IMR-90 (cell line): ENCODE measurements at regions not wholly inside any gene's neighbourhood (a gene's known extent, or its start where the extent isn't known, plus 50 kb on each side); places are given as distances from the start of the nearest gene placed in this dataset.

Experiments
- ATAC-seq: fragments of 200-7000 bp; cut with Tn5 transposase; 2 replicates; pipeline ENCODE4 v1.9.1; 2020; ENCODE audit warnings: low read depth, mild to moderate bottlenecking, moderate library complexity
- BruUV-seq: library from RNA; stranded (reverse); fragments of 400-500 nt; replicated peaks from 2 replicates; lab custom pipeline; 2021; lab: Mats Ljungman, UMichigan
- CTCF ChIA-PET: fragments of 300-600 bp; formaldehyde crosslinking; extraction: SDS; loops from one replicate; lab custom pipeline; 2021; ENCODE audit warnings: antibody characterized with exemption; lab: Yijun Ruan, JAX
- POLR2A ChIA-PET: fragments of 300-600 bp; sonication (Branson Sonifier 250); formaldehyde crosslinking; loops from one replicate; lab custom pipeline; 2022; ENCODE audit warnings: antibody characterized with exemption; ENCODE audit not compliant: unreplicated experiment; lab: Charles Lee
- DNase-seq: peaks from one replicate; pipeline ENCODE4 v3.0.0; 2013
- H2AFZ ChIP-seq: replicated peaks from 2 replicates; pipeline ENCODE3; 2013; ENCODE audit warnings: low read length, mild to moderate bottlenecking; ENCODE audit not compliant: poor library complexity
- H2AK5ac ChIP-seq: 2 replicates; pipeline ENCODE4 v1.6.1; 2013; ENCODE audit warnings: low read depth, low read length, inconsistent platforms
- H2AK9ac ChIP-seq: replicated peaks from 2 replicates; pipeline ENCODE3; 2013; ENCODE audit warnings: mild to moderate bottlenecking, low read depth, low read length, moderate library complexity; ENCODE audit not compliant: poor library complexity
- H2BK120ac ChIP-seq: 2 replicates; pipeline ENCODE4 v1.6.1; 2013; ENCODE audit warnings: low read depth, low read length, inconsistent platforms
- H2BK15ac ChIP-seq: 3 replicates; pipeline ENCODE4 v1.6.1; 2013; ENCODE audit warnings: low read depth, low read length, inconsistent platforms
- H2BK20ac ChIP-seq: 2 replicates; pipeline ENCODE4 v1.6.1; 2013; ENCODE audit warnings: low read depth, mild to moderate bottlenecking, inconsistent platforms, low read length, moderate library complexity
- H2BK5ac ChIP-seq: 2 replicates; pipeline ENCODE4 v1.6.1; 2013; ENCODE audit warnings: mild to moderate bottlenecking, low read depth, low read length, inconsistent platforms; ENCODE audit not compliant: poor library complexity, severe bottlenecking
- H3K14ac ChIP-seq: replicated peaks from 2 replicates; pipeline ENCODE4 v1.6.1; 2013; ENCODE audit warnings: low read depth, low read length, inconsistent platforms
- H3K18ac ChIP-seq: 2 replicates; pipeline ENCODE4 v1.6.1; 2013; ENCODE audit warnings: low read depth, low read length, control low read depth
- H3K23ac ChIP-seq: 2 replicates; pipeline ENCODE4 v1.6.1; 2013; ENCODE audit warnings: low read depth, low read length, inconsistent platforms
- H3K27ac ChIP-seq: 2 replicates; pipeline ENCODE4 v1.5.1; 2013; ENCODE audit warnings: mild to moderate bottlenecking, control low read depth, low read length; ENCODE audit not compliant: insufficient read depth
- H3K27me3 ChIP-seq: 2 replicates; pipeline ENCODE4 v1.6.1; 2013; ENCODE audit warnings: low read length; ENCODE audit not compliant: control insufficient read depth, insufficient read depth
- H3K36me3 ChIP-seq: 2 replicates; pipeline ENCODE4 v1.6.1; 2013; ENCODE audit warnings: low read length, mixed read lengths; ENCODE audit not compliant: control insufficient read depth, insufficient read depth
- H3K4ac ChIP-seq: 2 replicates; pipeline ENCODE4 v1.6.1; 2013; ENCODE audit warnings: low read depth, low read length, inconsistent platforms
- H3K4me1 ChIP-seq: 2 replicates; pipeline ENCODE4 v1.6.1; 2013; ENCODE audit warnings: low read length, mixed read lengths; ENCODE audit not compliant: control insufficient read depth, insufficient read depth
- H3K4me2 ChIP-seq: 2 replicates; pipeline ENCODE4 v1.6.1; 2013; ENCODE audit warnings: low read depth, mild to moderate bottlenecking, control low read depth, low read length, moderate library complexity
- H3K4me3 ChIP-seq: 2 replicates; pipeline ENCODE4 v1.5.1; 2013; ENCODE audit warnings: low read depth, mild to moderate bottlenecking, control low read depth, low read length, moderate library complexity; ENCODE audit not compliant: insufficient read depth
- H3K56ac ChIP-seq: 2 replicates; pipeline ENCODE4 v1.6.1; 2013; ENCODE audit warnings: low read length, inconsistent platforms; ENCODE audit not compliant: insufficient read depth; ENCODE audit errors: extremely low read depth
- H3K79me1 ChIP-seq, 2 experiments: 2 replicates each; pipeline ENCODE4 v1.6.1; 2013; ENCODE audit warnings: low read length in 2 of 2, inconsistent platforms in 1 of 2, low read depth in 1 of 2
- H3K9ac ChIP-seq: 2 replicates; pipeline ENCODE4 v1.6.1; 2013; ENCODE audit warnings: low read depth, low read length, control low read depth
- H3K9me1 ChIP-seq: 2 replicates; pipeline ENCODE4 v1.6.1; 2013; ENCODE audit warnings: low read length, inconsistent platforms; ENCODE audit not compliant: insufficient read depth
- H3K9me3 ChIP-seq: 2 replicates; pipeline ENCODE4 v1.6.1; 2013; ENCODE audit warnings: low read length; ENCODE audit not compliant: control insufficient read depth, insufficient read depth
- H4K20me1 ChIP-seq: 2 replicates; pipeline ENCODE4 v1.6.1; 2013; ENCODE audit warnings: low read length, inconsistent platforms; ENCODE audit not compliant: insufficient read depth
- H4K5ac ChIP-seq: 2 replicates; pipeline ENCODE4 v1.6.1; 2013; ENCODE audit warnings: mild to moderate bottlenecking, low read depth, low read length, control low read depth
- H4K8ac ChIP-seq, 2 experiments: 2 replicates each; pipeline ENCODE4 v1.6.1; 2013; ENCODE audit warnings: low read depth in 2 of 2, low read length in 2 of 2, control low read depth in 1 of 2, inconsistent platforms in 1 of 2
- H4K91ac ChIP-seq: 2 replicates; pipeline ENCODE4 v1.6.1; 2013; ENCODE audit warnings: low read depth, low read length, inconsistent platforms; ENCODE audit not compliant: insufficient read depth
- BHLHE40 ChIP-seq: fragments of 150-350 bp; IDR thresholded peaks from 2 replicates; pipeline ENCODE4 v1.6.1; 2016; ENCODE audit warnings: mild to moderate bottlenecking, low read depth, low read length
- CEBPB ChIP-seq: IDR thresholded peaks from 2 replicates; pipeline ENCODE4 v1.6.1; 2012; ENCODE audit warnings: low read depth, low read length, improper control_type of control experiment
- CHD1 ChIP-seq: IDR thresholded peaks from 2 replicates; pipeline ENCODE4 v1.6.1; 2012; ENCODE audit warnings: low read depth, low read length, improper control_type of control experiment
- MAFK ChIP-seq: IDR thresholded peaks from 2 replicates; pipeline ENCODE4 v1.6.1; 2012; ENCODE audit warnings: low read depth, low read length, improper control_type of control experiment
- MAZ ChIP-seq: IDR thresholded peaks from 2 replicates; pipeline ENCODE4 v1.6.1; 2012; ENCODE audit warnings: low read depth, mild to moderate bottlenecking, low read length, improper control_type of control experiment, moderate library complexity, borderline replicate concordance
- MXI1 ChIP-seq: IDR thresholded peaks from 2 replicates; pipeline ENCODE4 v1.6.1; 2012; ENCODE audit warnings: low read depth, mild to moderate bottlenecking, low read length, moderate library complexity, borderline replicate concordance
- NFE2L2 ChIP-seq: fragments of 150-350 bp; IDR thresholded peaks from 2 replicates; pipeline ENCODE4 v1.6.1; 2016; ENCODE audit warnings: low read depth, mild to moderate bottlenecking, low read length
- POLR2A ChIP-seq: IDR thresholded peaks from 2 replicates; pipeline ENCODE4 v1.6.1; 2012; ENCODE audit warnings: mild to moderate bottlenecking, low read depth, low read length
- RAD21 ChIP-seq: IDR thresholded peaks from 2 replicates; pipeline ENCODE4 v1.6.1; 2012; ENCODE audit warnings: low read length, improper control_type of control experiment
- RCOR1 ChIP-seq: IDR thresholded peaks from 2 replicates; pipeline ENCODE4 v1.6.1; 2012; ENCODE audit warnings: mild to moderate bottlenecking, low read length, improper control_type of control experiment; ENCODE audit not compliant: insufficient replicate concordance
- SMC3 ChIP-seq: fragments of 150-350 bp; IDR thresholded peaks from 2 replicates; pipeline ENCODE4 v1.6.1; 2016; ENCODE audit warnings: low read depth, mild to moderate bottlenecking, antibody characterized with exemption, low read length, moderate library complexity
- WGBS, 2 experiments: methylation state at CpG; one replicate each; pipeline versions ENCODE4 v1.1.5 to v1.1.7; 2013; ENCODE audit warnings: missing lambda C conversion rate in 2 of 2; ENCODE audit not compliant: insufficient read length in 1 of 2; ENCODE audit errors: extremely low coverage in 2 of 2; 5-methylcytosine and 5-hydroxymethylcytosine counted together
- dilution Hi-C: fragments of 300-500 bp; cut with HindIII; formaldehyde crosslinking; loops from one replicate; pipeline ENCODE4 v1.14.3; 2018; ENCODE audit warnings: low sequenced_read_pairs; ENCODE audit not compliant: unreplicated experiment
- in situ Hi-C: fragments of 300-500 bp; cut with MboI; formaldehyde crosslinking; loops from 3 replicates; pipeline ENCODE4 v1.14.3; 2019; ENCODE audit warnings: low sequenced_read_pairs, inconsistent platforms, mixed read lengths
- intact Hi-C: fragments of 100-400 bp; cut with micrococcal nuclease; formaldehyde crosslinking; loops from 2 replicates; pipeline ENCODE4 v1.10.0; 2022
- TF ChIP-seq, protein P1 (sequence below): conservative IDR thresholded peaks from 2 replicates; pipeline ENCODE4 v1.5.1; 2012; ENCODE audit warnings: mild to moderate bottlenecking, low read depth, low read length, improper control_type of control experiment
- TF ChIP-seq, protein P2 (sequence below): fragments of 150-350 bp; IDR thresholded peaks from 2 replicates; pipeline ENCODE4 v1.6.1; 2017; ENCODE audit warnings: mild to moderate bottlenecking, antibody characterized with exemption, low read length, low read depth

DNA sequence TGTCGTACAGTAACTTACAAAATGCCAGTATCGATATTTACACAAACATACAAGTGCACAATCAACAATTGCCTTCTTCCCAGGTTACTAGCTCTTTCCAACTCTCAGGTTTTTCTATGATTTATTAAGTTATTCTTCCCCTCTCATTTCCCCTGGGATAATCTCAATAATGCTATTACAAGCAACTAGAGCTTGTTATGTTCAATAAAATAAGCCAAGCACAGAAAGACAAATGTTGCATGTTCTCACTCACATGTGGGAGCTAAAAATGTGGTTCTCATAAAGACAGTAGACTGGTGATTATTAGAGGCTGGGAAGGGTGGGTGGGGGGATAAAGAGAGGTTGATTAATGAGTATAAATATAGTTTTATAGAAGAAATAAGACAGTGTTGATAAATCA, 577.1 kb downstream of the HACE1 start:
- no TSS peak for BruUV-seq
- no peak overlapping the region for H2AK9ac ChIP-seq
- POLR2A ChIA-PET: no interaction called here

More for the DNA sequence above, 577.1 kb downstream of the HACE1 start:
- Histone ChIP-seq H3K79me1 (no peaks in the 10 kb centered on the region), H3K27me3 (no peaks in the 10 kb centered on the region), H2BK20ac (no peak overlapping the region), H4K5ac (no peak overlapping the region), H3K27ac (no peak overlapping the region), H3K4ac (no peak overlapping the region), H4K20me1 (no peaks in the 10 kb centered on the region), H2BK5ac (no peak overlapping the region), H2AFZ (no peak overlapping the region), H3K36me3 (no peaks in the 10 kb centered on the region), H3K56ac (no peak overlapping the region), H3K14ac (no peak overlapping the region), H3K4me1 (no peaks in the 10 kb centered on the region), H4K8ac (no peak overlapping the region), H3K9me1 (no peaks in the 10 kb centered on the region), H2BK15ac (no peak overlapping the region), H2BK120ac (no peak overlapping the region), H2AK5ac (no peak overlapping the region), H3K4me3 (no peak overlapping the region), H3K23ac (no peak overlapping the region), H3K4me2 (no peak overlapping the region), H3K9me3 (peaks cover 7% of the 10 kb centered on the region; the same call in 1 of the 2 replicates), H4K91ac (no peak overlapping the region), H3K18ac (no peak overlapping the region), H3K9ac (no peak overlapping the region)
- no peak for TF ChIP-seq BHLHE40
- no peak for TF ChIP-seq MAZ
- TF ChIP-seq, protein P1, sequence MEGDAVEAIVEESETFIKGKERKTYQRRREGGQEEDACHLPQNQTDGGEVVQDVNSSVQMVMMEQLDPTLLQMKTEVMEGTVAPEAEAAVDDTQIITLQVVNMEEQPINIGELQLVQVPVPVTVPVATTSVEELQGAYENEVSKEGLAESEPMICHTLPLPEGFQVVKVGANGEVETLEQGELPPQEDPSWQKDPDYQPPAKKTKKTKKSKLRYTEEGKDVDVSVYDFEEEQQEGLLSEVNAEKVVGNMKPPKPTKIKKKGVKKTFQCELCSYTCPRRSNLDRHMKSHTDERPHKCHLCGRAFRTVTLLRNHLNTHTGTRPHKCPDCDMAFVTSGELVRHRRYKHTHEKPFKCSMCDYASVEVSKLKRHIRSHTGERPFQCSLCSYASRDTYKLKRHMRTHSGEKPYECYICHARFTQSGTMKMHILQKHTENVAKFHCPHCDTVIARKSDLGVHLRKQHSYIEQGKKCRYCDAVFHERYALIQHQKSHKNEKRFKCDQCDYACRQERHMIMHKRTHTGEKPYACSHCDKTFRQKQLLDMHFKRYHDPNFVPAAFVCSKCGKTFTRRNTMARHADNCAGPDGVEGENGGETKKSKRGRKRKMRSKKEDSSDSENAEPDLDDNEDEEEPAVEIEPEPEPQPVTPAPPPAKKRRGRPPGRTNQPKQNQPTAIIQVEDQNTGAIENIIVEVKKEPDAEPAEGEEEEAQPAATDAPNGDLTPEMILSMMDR: no peak
- no peak for TF ChIP-seq CEBPB
- no peak for TF ChIP-seq MAFK
- TF ChIP-seq SMC3: no peak
- TF ChIP-seq, protein P2, sequence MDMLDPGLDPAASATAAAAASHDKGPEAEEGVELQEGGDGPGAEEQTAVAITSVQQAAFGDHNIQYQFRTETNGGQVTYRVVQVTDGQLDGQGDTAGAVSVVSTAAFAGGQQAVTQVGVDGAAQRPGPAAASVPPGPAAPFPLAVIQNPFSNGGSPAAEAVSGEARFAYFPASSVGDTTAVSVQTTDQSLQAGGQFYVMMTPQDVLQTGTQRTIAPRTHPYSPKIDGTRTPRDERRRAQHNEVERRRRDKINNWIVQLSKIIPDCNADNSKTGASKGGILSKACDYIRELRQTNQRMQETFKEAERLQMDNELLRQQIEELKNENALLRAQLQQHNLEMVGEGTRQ: no peak
- TF ChIP-seq NFE2L2: no peak
- no peak for TF ChIP-seq MXI1
- no peak for TF ChIP-seq RAD21
- no peak for TF ChIP-seq POLR2A
- TF ChIP-seq RCOR1: no peak
- no peak for TF ChIP-seq CHD1
- in situ Hi-C loops (no loop called here), intact Hi-C loops (no loop called here), dilution Hi-C loops (no loop called here)
- ATAC-seq: no peak
- no peak for DNase-seq
- CTCF ChIA-PET: no interaction called here
- no CpG with 5 or more reads among the region's 2 CpGs for WGBS, 2 experiments
